ENCODE measurements at regions not wholly inside any gene's neighbourhood (a gene's known extent, or its start where the extent isn't known, plus 50 kb on each side); places are given as distances from the start of the nearest gene placed in this dataset.

- peaks cover 5 to 9% of the 10 kb centered on the region in 2 donors for H3K9me3 Mint-ChIP-seq
- H3K27ac Mint-ChIP-seq = no peak overlapping the region
- no peak overlapping the region for H3K4me3 ChIP-seq (ENCODE audit: low read length)
- ATAC-seq (no peak), DNase-seq (no peak)
- no peak overlapping the region for H3K27ac ChIP-seq (ENCODE audit: low read length)
- H3K4me1 ChIP-seq (ENCODE audit: control insufficient read depth, insufficient read depth, low read length) = no peaks in the 10 kb centered on the region
- H3K36me3 ChIP-seq (ENCODE audit: control insufficient read depth, insufficient read depth, low read length) = no peaks in the 10 kb centered on the region
- H3K4me1 Mint-ChIP-seq = no peaks in the 10 kb centered on the region
- TF ChIP-seq CTCF (IDR thresholded peaks at IDR 0.05) = no peak
- no peaks in the 10 kb centered on the region for H3K9me3 ChIP-seq (ENCODE audit: control insufficient read depth, insufficient read depth, low read length)
- no peaks in the 10 kb centered on the region for H3K27me3 ChIP-seq (ENCODE audit: control insufficient read depth, insufficient read depth, low read length)
- H3K4me3 Mint-ChIP-seq = no peak overlapping the region
- no peaks in the 10 kb centered on the region for H3K27me3 Mint-ChIP-seq (ENCODE audit: low read depth in 2 of 2)
- 77% methylated on average over 3 of the region's 3 CpGs for WGBS (ENCODE audit: insufficient coverage)
- intact Hi-C loops (cut with micrococcal nuclease) = no loop called here
- H3K36me3 Mint-ChIP-seq = no peaks in the 10 kb centered on the region
Observed at GRCh38 chr4:117770269-117771102, 263.8 kb upstream of the NDST3 start.

- Histone ChIP-seq H3K36me3 (ENCODE audit: control insufficient read depth, insufficient read depth, low read length) (no peaks in the 10 kb centered on the region), H3K27ac (ENCODE audit: low read length) (no peak overlapping the region), H3K4me3 (ENCODE audit: low read length) (no peak overlapping the region), H3K27me3 (ENCODE audit: control insufficient read depth, insufficient read depth, low read length) (no peaks in the 10 kb centered on the region), H3K4me1 (ENCODE audit: control insufficient read depth, insufficient read depth, low read length) (no peaks in the 10 kb centered on the region), H3K9me3 (ENCODE audit: control insufficient read depth, insufficient read depth, low read length) (no peaks in the 10 kb centered on the region)
- H3K36me3 Mint-ChIP-seq = no peaks in the 10 kb centered on the region
- ATAC-seq = no peak
- intact Hi-C loops (cut with micrococcal nuclease) = no loop called here
- no peaks in the 10 kb centered on the region for H3K27me3 Mint-ChIP-seq (ENCODE audit: low read depth in 2 of 2)
- no peak overlapping the region for H3K4me3 Mint-ChIP-seq
- 74% methylated on average over 3 of the region's 6 CpGs for WGBS (ENCODE audit: insufficient coverage)
- no peaks in the 10 kb centered on the region for H3K4me1 Mint-ChIP-seq
- no peak for TF ChIP-seq CTCF (IDR thresholded peaks at IDR 0.05)
- no peak for DNase-seq
- H3K9me3 Mint-ChIP-seq = peaks cover 9% of the 10 kb centered on the region in 2 donors
- no peak overlapping the region for H3K27ac Mint-ChIP-seq
Observed at GRCh38 chr4:117771647-117772337, 262.5 kb upstream of the NDST3 start.

- H3K9me3 ChIP-seq (ENCODE audit: control insufficient read depth, insufficient read depth, low read length) = no peaks in the 10 kb centered on the region
- Mint-ChIP-seq H3K36me3 (no peaks in the 10 kb centered on the region), H3K27me3 (ENCODE audit: low read depth in 2 of 2) (no peaks in the 10 kb centered on the region), H3K9me3 (peaks cover 9% of the 10 kb centered on the region in 2 donors), H3K4me1 (no peaks in the 10 kb centered on the region), H3K27ac (no peak overlapping the region), H3K4me3 (no peak overlapping the region)
- no peak for TF ChIP-seq CTCF (IDR thresholded peaks at IDR 0.05)
- no peaks in the 10 kb centered on the region for H3K27me3 ChIP-seq (ENCODE audit: control insufficient read depth, insufficient read depth, low read length)
- no peak for ATAC-seq
- intact Hi-C loops (cut with micrococcal nuclease) = no loop called here
- DNase-seq = no peak
- H3K4me1 ChIP-seq (ENCODE audit: control insufficient read depth, insufficient read depth, low read length) = no peaks in the 10 kb centered on the region
- no peaks in the 10 kb centered on the region for H3K36me3 ChIP-seq (ENCODE audit: control insufficient read depth, insufficient read depth, low read length)
- H3K4me3 ChIP-seq (ENCODE audit: low read length) = no peak overlapping the region
- H3K27ac ChIP-seq (ENCODE audit: low read length) = no peak overlapping the region
- WGBS (ENCODE audit: insufficient coverage) = 76% methylated on average over 2 of the region's 2 CpGs
Observed at GRCh38 chr4:117773064-117773936, 261.0 kb upstream of the NDST3 start.

All from natural killer cell (primary cell).